ENCODE measurements at regions not wholly inside any gene's neighbourhood (a gene's known extent, or its start where the extent isn't known, plus 50 kb on each side); places are given as distances from the start of the nearest gene placed in this dataset.

GRCh38 chr6:155578251-155578650, 122.6 kb upstream of the NOX3 start:
- TF ChIP-seq CTCF (IDR thresholded peaks at IDR 0.05; ENCODE audit: low read depth, low read length) = no peak
- TF ChIP-seq EZH2phosphoT487 (IDR thresholded peaks at IDR 0.05; ENCODE audit: low read depth) = no peak
